GM19043 (cell line): ENCODE measurements at regions not wholly inside any gene's neighbourhood (a gene's known extent, or its start where the extent isn't known, plus 50 kb on each side); places are given as distances from the start of the nearest gene placed in this dataset.
"Not testable (repeated sequence)": the region's sequence is repeated elsewhere in the genome, so short reads cannot be mapped to it uniquely, and the experiment has no call there.

Experiments used
- ATAC-seq: cut with Tn5 transposase; IDR thresholded peaks from one replicate; pipeline ENCODE4 v1.9.1; 2021; ENCODE audit warnings: low read depth; ENCODE audit not compliant: unreplicated experiment

- ATAC-seq: no peak
Observed at GRCh38 chr6:3960754-3961361, 111.7 kb downstream of the FAM50B start.

GRCh38 chr6:3961581-3962215 is 112.5 kb downstream of the FAM50B start:
- ATAC-seq: no peak

- ATAC-seq: no peak
Observed at GRCh38 chr6:3962291-3963280, 113.4 kb downstream of the FAM50B start.

- no peak for ATAC-seq
Observed at GRCh38 chr6:3963426-3963825, 114.3 kb downstream of the FAM50B start.

- no peak for ATAC-seq
Observed at GRCh38 chr6:3965071-3965718, 113.7 kb downstream of the FAM217A start.

GRCh38 chr6:3966426-3966825 is 112.5 kb downstream of the FAM217A start:
- no peak for ATAC-seq

GRCh38 chr6:3970097-3970496 is 108.8 kb downstream of the FAM217A start:
- ATAC-seq: no peak

- ATAC-seq: not testable (repeated sequence)
Observed at GRCh38 chr6:3973152-3973551, 105.8 kb downstream of the FAM217A start.

GRCh38 chr6:3977875-3978711 is 100.8 kb downstream of the FAM217A start:
- ATAC-seq: peak; percentile 70

GRCh38 chr6:3978966-3979365 is 100.0 kb downstream of the FAM217A start:
- not testable (repeated sequence) for ATAC-seq

- ATAC-seq: no peak
Observed at GRCh38 chr6:3981917-3982316, 97.0 kb downstream of the FAM217A start.

GRCh38 chr6:3983778-3984177 is 95.2 kb downstream of the FAM217A start:
- no peak for ATAC-seq

- no peak for ATAC-seq
Observed at GRCh38 chr6:3984494-3984893, 94.4 kb downstream of the FAM217A start.

GRCh38 chr6:3986241-3986640 is 92.7 kb downstream of the FAM217A start:
- no peak for ATAC-seq

- ATAC-seq: no peak
Observed at GRCh38 chr6:3987053-3987452, 91.9 kb downstream of the FAM217A start.

- no peak for ATAC-seq
Observed at GRCh38 chr6:3987576-3987975, 91.4 kb downstream of the FAM217A start.

- ATAC-seq: peak; percentile 86
Observed at GRCh38 chr6:3990692-3991491, 88.0 kb downstream of the FAM217A start.

GRCh38 chr6:3991941-3992340 is 87.0 kb downstream of the FAM217A start:
- ATAC-seq: no peak

- ATAC-seq: no peak
Observed at GRCh38 chr6:3996349-3996748, 82.6 kb downstream of the FAM217A start.
